ENCODE measurements at regions not wholly inside any gene's neighbourhood (a gene's known extent, or its start where the extent isn't known, plus 50 kb on each side); places are given as distances from the start of the nearest gene placed in this dataset.

- TF ChIP-seq CTCF (IDR thresholded peaks at IDR 0.05) (no peak), POLR2A (IDR thresholded peaks at IDR 0.05) (no peak), EP300 (IDR thresholded peaks at IDR 0.05) (no peak), POLR2AphosphoS5 (IDR thresholded peaks at IDR 0.05) (no peak)
Measured at GRCh38 chr4:127145006-127145540, 487.7 kb upstream of the INTU start.
